Right lobe of liver (tissue), 4 donors: ENCODE measurements at regions not wholly inside any gene's neighbourhood (a gene's known extent, or its start where the extent isn't known, plus 50 kb on each side); places are given as distances from the start of the nearest gene placed in this dataset.

Experiments
- CTCF ChIP-seq, 4 donors: fragments of 200-600 bp in 3 of 4; fragments of 450-650 bp in 1 of 4; IDR thresholded peaks; one replicate each; pipeline versions ENCODE4 v1.5.1 to v1.8.0; 2016 to 2022; ENCODE audit warnings: antibody characterized with exemption in 4 of 4, mild to moderate bottlenecking in 2 of 4
- POLR2A ChIP-seq: fragments of 450-650 bp; IDR thresholded peaks from one replicate; pipeline ENCODE4 v1.6.1; 2017; ENCODE audit warnings: antibody characterized with exemption, mild to moderate bottlenecking
- donor health status: DM: no; HTN: no; CAD: no.
- donor health status: DM: no; HTN: no; CAD: no.
- donor health status: DM: no; HTN: yes; CAD: no.

- TF ChIP-seq CTCF (IDR thresholded peaks at IDR 0.05) (no peak), POLR2A (no peak)
These were observed 289.4 kb downstream of the CDC5L start for GRCh38 chr6:44676826-44677433.
